H7 (cell line): ENCODE measurements at regions not wholly inside any gene's neighbourhood (a gene's known extent, or its start where the extent isn't known, plus 50 kb on each side); places are given as distances from the start of the nearest gene placed in this dataset.
"Not testable (repeated sequence)": the region's sequence is repeated elsewhere in the genome, so short reads cannot be mapped to it uniquely, and the experiment has no call there.

Experiments used
- DNase-seq: peaks from one replicate; pipeline ENCODE4 v3.0.0; 2012
- H3K27me3 ChIP-seq: 2 replicates; pipeline ENCODE4 v1.6.0; 2011; ENCODE audit warnings: mild to moderate bottlenecking, low read length; ENCODE audit not compliant: control insufficient read depth, insufficient read depth
- H3K36me3 ChIP-seq: replicated peaks from 2 replicates; pipeline ENCODE4 v1.5.1; 2011; ENCODE audit warnings: low read length; ENCODE audit not compliant: control insufficient read depth, insufficient read depth
- H3K4me3 ChIP-seq: 2 replicates; pipeline ENCODE4 v1.5.1; 2011; ENCODE audit warnings: low read depth, mild to moderate bottlenecking, control low read depth, low read length, moderate library complexity; ENCODE audit not compliant: insufficient read depth

DNA sequence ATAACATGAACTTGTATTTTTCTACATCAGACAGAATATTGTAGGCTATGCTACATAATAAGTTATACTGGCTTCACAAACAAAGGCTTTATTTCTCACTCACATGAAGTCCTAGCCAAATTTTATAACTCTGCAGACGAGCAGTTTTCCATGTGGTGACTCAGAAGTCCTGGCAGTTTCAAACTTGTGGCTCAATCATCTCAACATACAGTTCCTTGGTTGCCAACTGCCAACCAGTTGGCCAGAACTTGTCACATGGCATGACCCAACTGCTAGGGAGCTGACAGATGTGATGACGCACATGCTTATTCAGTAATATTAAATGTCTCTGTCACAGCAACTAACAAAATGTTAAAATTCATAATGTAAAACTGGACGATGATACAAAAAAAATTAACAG, 63.8 kb upstream of the ZC3H15 start:
- H3K36me3 ChIP-seq = no peaks in the 10 kb centered on the region
- H3K27me3 ChIP-seq = no peaks in the 10 kb centered on the region
- DNase-seq = no peak
- no peak overlapping the region for H3K4me3 ChIP-seq

DNA sequence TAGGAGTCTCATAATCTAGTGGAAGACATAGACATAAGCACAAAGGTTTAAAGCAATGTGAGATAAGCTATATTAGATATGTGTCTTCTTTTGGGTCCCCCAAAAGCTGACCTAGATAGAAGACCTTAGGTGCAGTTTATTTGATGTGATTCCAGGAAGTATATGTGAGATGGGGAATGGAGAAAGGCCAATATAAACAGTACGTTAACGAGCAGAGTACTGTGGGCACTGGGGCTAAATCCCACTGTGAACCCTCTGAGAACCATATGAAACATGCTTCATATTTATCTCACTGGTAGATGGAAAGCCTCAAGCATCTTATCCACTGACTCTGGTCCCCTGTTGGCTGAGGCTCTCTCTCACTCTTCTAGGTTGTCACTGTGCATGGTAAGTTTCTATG, 62.6 kb upstream of the ZC3H15 start:
- Histone ChIP-seq H3K36me3 (no peaks in the 10 kb centered on the region), H3K4me3 (no peak overlapping the region), H3K27me3 (no peaks in the 10 kb centered on the region)
- no peak for DNase-seq

GRCh38 chr2:186424265-186424664, 61.8 kb upstream of the ZC3H15 start:
- Histone ChIP-seq H3K36me3 (no peaks in the 10 kb centered on the region), H3K27me3 (no peaks in the 10 kb centered on the region), H3K4me3 (no peak overlapping the region)
- DNase-seq = no peak

- Histone ChIP-seq H3K36me3 (no peaks in the 10 kb centered on the region), H3K4me3 (no peak overlapping the region), H3K27me3 (no peaks in the 10 kb centered on the region)
- no peak for DNase-seq
Observed at GRCh38 chr2:186425576-186425975, 60.5 kb upstream of the ZC3H15 start.

GRCh38 chr2:186426153-186427016, 59.7 kb upstream of the ZC3H15 start:
- no peak for DNase-seq
- Histone ChIP-seq H3K27me3 (no peaks in the 10 kb centered on the region), H3K4me3 (no peak overlapping the region), H3K36me3 (no peaks in the 10 kb centered on the region)

- not testable (repeated sequence) for H3K4me3 ChIP-seq, H3K27me3 ChIP-seq, H3K36me3 ChIP-seq, DNase-seq
Observed at GRCh38 chr2:186427017-186427350, 59.1 kb upstream of the ZC3H15 start.

DNA sequence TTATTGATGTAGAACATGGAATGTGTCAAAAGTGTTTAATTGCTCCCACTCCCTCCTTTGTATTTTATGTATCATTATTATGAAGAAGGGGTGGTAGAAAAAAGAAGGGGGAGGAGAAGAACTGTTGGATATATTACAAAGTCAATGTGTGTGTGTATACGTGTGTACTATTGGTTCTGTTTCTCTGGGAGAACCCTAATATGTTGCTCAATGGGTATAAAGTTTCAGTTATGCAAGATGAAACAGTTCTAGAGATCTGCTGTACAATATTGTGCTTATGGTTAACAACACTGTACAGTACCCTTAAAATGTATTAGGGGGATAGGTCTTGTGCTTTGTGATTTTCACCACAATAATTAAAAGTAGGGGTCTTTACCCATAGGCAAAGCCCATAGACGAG, 58.1 kb upstream of the ZC3H15 start:
- DNase-seq = no peak
- H3K27me3 ChIP-seq = no peaks in the 10 kb centered on the region
- H3K36me3 ChIP-seq = no peaks in the 10 kb centered on the region
- no peak overlapping the region for H3K4me3 ChIP-seq

DNA sequence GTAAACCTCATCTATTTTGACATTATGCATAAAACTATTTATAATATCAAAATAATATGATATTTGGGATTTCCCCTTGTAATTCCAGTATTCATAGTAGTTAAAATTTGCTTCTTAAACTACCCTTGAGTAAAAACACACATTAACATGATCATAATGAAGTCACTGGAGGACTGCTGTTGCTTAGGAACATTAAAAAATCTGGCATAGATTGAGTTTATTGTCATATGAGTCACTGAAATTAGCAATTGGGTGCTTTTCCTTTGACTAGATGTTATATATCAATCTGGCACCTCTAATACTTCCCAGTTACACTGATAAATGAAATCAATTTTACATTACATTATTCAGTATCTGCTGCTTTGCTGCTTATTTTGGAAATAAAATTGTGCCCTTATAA, 57.0 kb upstream of the ZC3H15 start:
- H3K4me3 ChIP-seq = no peak overlapping the region
- no peaks in the 10 kb centered on the region for H3K27me3 ChIP-seq
- DNase-seq = no peak
- no peaks in the 10 kb centered on the region for H3K36me3 ChIP-seq

DNA sequence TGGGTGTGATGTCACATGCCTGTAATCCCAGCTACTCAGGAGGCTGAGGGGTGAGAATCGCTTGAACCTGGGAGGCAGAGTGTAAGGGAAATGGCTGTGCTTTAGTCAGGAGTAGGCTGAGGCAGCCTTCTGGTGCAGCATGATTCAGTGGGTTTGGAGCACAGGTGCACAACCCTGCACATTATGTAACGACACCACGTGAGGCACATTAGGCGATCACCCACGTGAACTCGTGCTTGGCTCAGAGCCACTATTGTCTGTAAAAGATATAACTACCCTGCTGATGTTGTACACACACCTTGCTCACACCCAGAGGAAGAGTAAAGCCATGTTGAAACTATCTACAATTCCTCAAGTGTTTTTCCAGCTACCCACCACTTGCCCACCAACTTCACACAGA, 54.8 kb upstream of the ZC3H15 start:
- no peak for DNase-seq
- no peak overlapping the region for H3K4me3 ChIP-seq
- H3K27me3 ChIP-seq = no peaks in the 10 kb centered on the region
- H3K36me3 ChIP-seq = no peaks in the 10 kb centered on the region

DNA sequence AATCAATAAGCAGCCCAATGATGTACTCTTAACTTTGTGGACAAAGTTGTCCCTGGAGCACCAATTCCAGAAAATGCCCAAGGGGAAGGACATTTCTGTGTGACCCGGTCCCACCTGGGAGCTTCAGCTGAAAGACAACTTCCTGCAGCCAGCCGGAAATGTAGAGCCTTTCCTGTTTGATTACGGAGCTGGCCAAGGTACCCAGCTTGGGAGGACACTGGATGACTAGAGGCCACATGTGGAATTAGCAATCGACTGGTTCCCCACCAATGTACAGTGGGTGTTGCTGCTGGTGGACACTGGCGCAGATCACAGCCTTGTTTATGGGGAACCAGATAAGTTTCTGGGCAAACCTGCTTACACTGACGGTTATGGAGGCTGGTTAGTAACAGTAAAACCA, 53.0 kb upstream of the ZC3H15 start:
- no peak for DNase-seq
- Histone ChIP-seq H3K36me3 (no peaks in the 10 kb centered on the region; the same call in 1 of the 2 replicates), H3K27me3 (no peaks in the 10 kb centered on the region)

GRCh38 chr2:186433777-186434432, 52.2 kb upstream of the ZC3H15 start:
- no peak overlapping the region for H3K4me3 ChIP-seq
- H3K27me3 ChIP-seq = no peaks in the 10 kb centered on the region
- no peaks in the 10 kb centered on the region; the same call in 1 of the 2 replicates for H3K36me3 ChIP-seq
- DNase-seq = no peak

More for the DNA sequence above, 53.0 kb upstream of the ZC3H15 start:
- H3K4me3 ChIP-seq = no peak overlapping the region
